AG04450 (cell line): ENCODE measurements at regions not wholly inside any gene's neighbourhood (a gene's known extent, or its start where the extent isn't known, plus 50 kb on each side); places are given as distances from the start of the nearest gene placed in this dataset.

Experiments
- CTCF ChIA-PET: fragments of 300-600, 350-600 bp; formaldehyde crosslinking; extraction: SDS; loops from one replicate; lab custom pipeline; 2022; ENCODE audit warnings: antibody characterized with exemption, inconsistent platforms; lab: Charles Lee
- POLR2A ChIA-PET: fragments of 350-600 bp; formaldehyde crosslinking; extraction: SDS; loops from one replicate; lab custom pipeline; 2021; ENCODE audit warnings: antibody characterized with exemption, inconsistent platforms; lab: Yijun Ruan, JAX
- DNase-seq: peaks from one replicate; pipeline ENCODE4 v3.0.0-alpha.2; 2011; ENCODE audit warnings: low read depth, low spot score
- H3K27ac ChIP-seq: one replicate; pipeline ENCODE4 v1.5.1; 2012; ENCODE audit warnings: low read depth, low read length, control low read depth
- H3K27me3 ChIP-seq: one replicate; pipeline ENCODE4 v1.6.0; 2012; ENCODE audit warnings: low read length; ENCODE audit not compliant: control insufficient read depth, insufficient read depth
- H3K4me3 ChIP-seq: 2 replicates; pipeline ENCODE4 v1.5.1; 2011; ENCODE audit warnings: mild to moderate bottlenecking, low read depth, low read length, control low read depth
- H3K9me3 ChIP-seq: 2 replicates; pipeline ENCODE4 v1.5.1; 2012; ENCODE audit warnings: low read length; ENCODE audit not compliant: control insufficient read depth, insufficient read depth
- CTCF ChIP-seq: IDR thresholded peaks from 2 replicates; pipeline ENCODE4 v1.5.1; 2011; ENCODE audit warnings: low read depth, low read length, control low read depth, inconsistent platforms

GRCh38 chr11:134580610-134580975 lies 168.6 kb upstream of the B3GAT1 start:
- ChIA-PET POLR2A (no interaction called here), CTCF (no interaction called here)
- H3K27ac ChIP-seq, result no peak overlapping the region
- H3K4me3 ChIP-seq, result no peak overlapping the region
- H3K9me3 ChIP-seq, result peaks cover 93% of the 10 kb centered on the region
- DNase-seq, result no peak
- no peak for TF ChIP-seq CTCF
- H3K27me3 ChIP-seq, result no peaks in the 10 kb centered on the region

- ChIA-PET CTCF (no interaction called here), POLR2A (no interaction called here)
- Histone ChIP-seq H3K9me3 (peaks cover 92% of the 10 kb centered on the region), H3K27ac (no peak overlapping the region), H3K4me3 (no peak overlapping the region), H3K27me3 (no peaks in the 10 kb centered on the region)
- no peak for DNase-seq
- no peak for TF ChIP-seq CTCF
These were observed 167.9 kb upstream of the B3GAT1 start for GRCh38 chr11:134579724-134580609.

GRCh38 chr11:134578807-134579723 lies 167.0 kb upstream of the B3GAT1 start:
- DNase-seq, result no peak
- no peak for TF ChIP-seq CTCF
- Histone ChIP-seq H3K9me3 (peaks cover 92% of the 10 kb centered on the region), H3K27ac (no peak overlapping the region), H3K4me3 (no peak overlapping the region), H3K27me3 (no peaks in the 10 kb centered on the region)
- ChIA-PET POLR2A (no interaction called here), CTCF (no interaction called here)

- ChIA-PET POLR2A (no interaction called here), CTCF (no interaction called here)
- Histone ChIP-seq H3K9me3 (peaks cover 92% of the 10 kb centered on the region), H3K4me3 (no peak overlapping the region), H3K27ac (no peak overlapping the region), H3K27me3 (no peaks in the 10 kb centered on the region)
- DNase-seq, result no peak
- TF ChIP-seq CTCF, result no peak
These were observed 165.8 kb upstream of the B3GAT1 start for GRCh38 chr11:134577751-134578395.
